HCT116 (cell line): ENCODE measurements at regions not wholly inside any gene's neighbourhood (a gene's known extent, or its start where the extent isn't known, plus 50 kb on each side); places are given as distances from the start of the nearest gene placed in this dataset.

Experiments used
- CTCF ChIP-seq, 3 experiments: fragments of 200-600 bp in 1 of 3; sonication (generic) in 1 of 3; IDR thresholded peaks in 2 of 3; conservative IDR thresholded peaks in 1 of 3; 2 replicates each; pipeline ENCODE4 v1.5.1; 2012 to 2017; ENCODE audit warnings: low read depth in 2 of 3, low read length in 2 of 3, antibody characterized with exemption in 1 of 3, borderline replicate concordance in 1 of 3, control low read depth in 1 of 3, mild to moderate bottlenecking in 1 of 3, mixed read lengths in 1 of 3, mixed run types in 1 of 3, moderate library complexity in 1 of 3; ENCODE audit not compliant: insufficient read depth in 1 of 3
- FOSL1 ChIP-seq: IDR thresholded peaks from 2 replicates; pipeline ENCODE4 v1.6.1; 2012; ENCODE audit warnings: low read depth
- JUND ChIP-seq: IDR thresholded peaks from 2 replicates; pipeline ENCODE4 v1.6.1; 2012
- MAX ChIP-seq: IDR thresholded peaks from 2 replicates; pipeline ENCODE4 v1.6.1; 2012
- POLR2A ChIP-seq: IDR thresholded peaks from 2 replicates; pipeline ENCODE4 v1.7.0; 2011; ENCODE audit warnings: borderline replicate concordance; ENCODE audit not compliant: insufficient read depth, insufficient read length; ENCODE audit errors: extremely low read depth
- POLR2AphosphoS5 ChIP-seq: IDR thresholded peaks from 2 replicates; pipeline ENCODE4 v1.6.1; 2011; ENCODE audit warnings: mild to moderate bottlenecking, low read depth, low read length, moderate library complexity

- TF ChIP-seq POLR2A (no peak), CTCF (IDR thresholded peaks at IDR 0.05 in 2 of 3, conservative IDR thresholded peaks at IDR 0.05 in 1 of 3; ENCODE audit: borderline replicate concordance in 1 of 3, insufficient read depth in 1 of 3, low read depth in 2 of 3, low read length in 2 of 3) (no peak), FOSL1 (no peak), MAX (no peak), JUND (no peak), POLR2AphosphoS5 (no peak)
These were observed 300.5 kb upstream of the LCORL start for GRCh38 chr4:18321956-18322530.
